B cell (primary cell): ENCODE measurements at regions not wholly inside any gene's neighbourhood (a gene's known extent, or its start where the extent isn't known, plus 50 kb on each side); places are given as distances from the start of the nearest gene placed in this dataset.

Source experiments
- ATAC-seq: fragments of 200-7000 bp; cut with Tn5 transposase; one replicate; pipeline ENCODE4 v1.10.0; 2021; ENCODE audit warnings: low read depth, mild to moderate bottlenecking, moderate number of reproducible peaks, moderate library complexity
- CTCF ChIA-PET: fragments of 350-600 bp; sonication (Branson Sonifier 250); formaldehyde crosslinking; loops from one replicate; lab custom pipeline; 2021; ENCODE audit warnings: antibody characterized with exemption, inconsistent platforms; lab: Charles Lee
- POLR2A ChIA-PET: fragments of 350-600 bp; sonication (Branson Sonifier 250); formaldehyde crosslinking; loops from one replicate; lab custom pipeline; 2021; ENCODE audit warnings: antibody characterized with exemption; lab: Charles Lee
- DNase-seq: peaks from one replicate; pipeline ENCODE4 v3.0.0; 2013
- H2AFZ ChIP-seq: 2 replicates; pipeline ENCODE4 v1.6.1; 2012; ENCODE audit warnings: mild to moderate bottlenecking, low read depth, low read length; ENCODE audit not compliant: insufficient read depth, poor library complexity, severe bottlenecking
- H3K27ac ChIP-seq, 2 donors: 1 replicate in 1 of 2; 2 replicates in 1 of 2; pipeline ENCODE4 v1.5.1; 2012 to 2013; ENCODE audit warnings: low read length in 2 of 2, mild to moderate bottlenecking in 2 of 2, moderate library complexity in 1 of 2
- H3K27me3 ChIP-seq, 4 experiments: fragments of 200-600 bp in 1 of 4; sonication (generic) in 1 of 4; replicated peaks in 1 of 4; 1 replicate in 2 of 4; 2 replicates in 2 of 4; pipeline versions ENCODE4 v1.6.1 to v1.7.0; 2013 to 2016; ENCODE audit warnings: low read length in 3 of 4, mild to moderate bottlenecking in 2 of 4, mixed read lengths in 1 of 4, moderate library complexity in 1 of 4; ENCODE audit not compliant: insufficient read depth in 4 of 4, control insufficient read depth in 3 of 4; ENCODE audit errors: control extremely low read depth in 1 of 4
- H3K36me3 ChIP-seq, 2 experiments: replicated peaks in 1 of 2; 1 replicate in 1 of 2; 2 replicates in 1 of 2; pipeline versions ENCODE4 v1.6.1 to v1.7.1; 2013; ENCODE audit warnings: low read length in 1 of 2; ENCODE audit not compliant: insufficient read depth in 2 of 2, control insufficient read depth in 1 of 2; ENCODE audit errors: control extremely low read depth in 1 of 2, extremely low read depth in 1 of 2
- H3K4me1 ChIP-seq, 2 donors: fragments of 200-600 bp in 1 of 2; sonication (generic) in 1 of 2; 1 replicate in 1 of 2; 2 replicates in 1 of 2; pipeline versions ENCODE4 v1.5.1 to v1.6.1; 2013 to 2017; ENCODE audit warnings: low read length in 2 of 2; ENCODE audit not compliant: control insufficient read depth in 2 of 2, insufficient read depth in 2 of 2
- H3K4me2 ChIP-seq: replicated peaks from 2 replicates; pipeline ENCODE3; 2012; ENCODE audit warnings: mild to moderate bottlenecking, low read depth, low read length; ENCODE audit not compliant: poor library complexity, severe bottlenecking
- H3K4me3 ChIP-seq, 5 experiments: fragments of 200-600 bp in 1 of 5; sonication (generic) in 1 of 5; 1 replicate in 3 of 5; 2 replicates in 2 of 5; pipeline versions ENCODE4 v1.5.1 to v1.7.0; 2011 to 2016; ENCODE audit warnings: low read length in 4 of 5, mild to moderate bottlenecking in 4 of 5, low read depth in 2 of 5, control low read depth in 1 of 5, moderate library complexity in 1 of 5; ENCODE audit not compliant: insufficient read depth in 1 of 5; ENCODE audit errors: control extremely low read depth in 1 of 5, extremely low read depth in 1 of 5
- H3K79me2 ChIP-seq: fragments of 200-600 bp; sonication (generic); one replicate; pipeline ENCODE4 v1.6.0; 2016; ENCODE audit warnings: low read length; ENCODE audit not compliant: control insufficient read depth, insufficient read depth
- H3K9ac ChIP-seq: fragments of 200-600 bp; sonication (generic); 2 replicates; pipeline ENCODE4 v1.6.1; 2017; ENCODE audit warnings: mild to moderate bottlenecking, low read length, moderate library complexity
- H3K9me3 ChIP-seq, 3 donors: one replicate each; pipeline versions ENCODE4 v1.6.1 to v1.7.1; 2013; ENCODE audit warnings: low read length in 2 of 3; ENCODE audit not compliant: control insufficient read depth in 2 of 3, insufficient read depth in 1 of 3; ENCODE audit errors: control extremely low read depth in 1 of 3
- H4K20me1 ChIP-seq: 2 replicates; pipeline ENCODE4 v1.6.0; 2012; ENCODE audit warnings: mild to moderate bottlenecking, low read length; ENCODE audit not compliant: insufficient read depth, control insufficient read depth, poor library complexity, severe bottlenecking
- H3K27ac Mint-ChIP-seq: one replicate; pipeline ENCODE4 v1.8.0; 2021; ENCODE audit warnings: mixed read lengths
- H3K27me3 Mint-ChIP-seq: one replicate; pipeline ENCODE4 v1.8.0; 2021; ENCODE audit warnings: mixed read lengths
- H3K4me1 Mint-ChIP-seq: one replicate; pipeline ENCODE4 v1.8.0; 2021; ENCODE audit warnings: mixed read lengths
- H3K4me3 Mint-ChIP-seq: one replicate; pipeline ENCODE4 v1.8.0; 2021; ENCODE audit warnings: mixed read lengths
- H3K9me3 Mint-ChIP-seq: one replicate; pipeline ENCODE4 v1.8.0; 2022; ENCODE audit warnings: mixed read lengths; ENCODE audit not compliant: insufficient read depth
- EZH2 ChIP-seq: IDR thresholded peaks from 2 replicates; pipeline ENCODE4 v1.6.1; 2012; ENCODE audit warnings: borderline replicate concordance, low read depth, mild to moderate bottlenecking, moderate library complexity, low read length; ENCODE audit not compliant: insufficient read depth, poor library complexity, severe bottlenecking
- WGBS: methylation state at CpG from one replicate; pipeline ENCODE4 v1.1.5; 2013; ENCODE audit warnings: missing lambda C conversion rate; ENCODE audit not compliant: insufficient coverage; 5-methylcytosine and 5-hydroxymethylcytosine counted together
- intact Hi-C: fragments of 100-400 bp; cut with micrococcal nuclease; formaldehyde crosslinking; loops from one replicate; pipeline ENCODE4 v1.10.0; 2022
- TF ChIP-seq, protein P1 (sequence below): fragments of 200-600 bp; IDR thresholded peaks from one replicate; pipeline ENCODE4 v1.8.0; 2022; ENCODE audit warnings: antibody characterized with exemption, mild to moderate bottlenecking

DNA sequence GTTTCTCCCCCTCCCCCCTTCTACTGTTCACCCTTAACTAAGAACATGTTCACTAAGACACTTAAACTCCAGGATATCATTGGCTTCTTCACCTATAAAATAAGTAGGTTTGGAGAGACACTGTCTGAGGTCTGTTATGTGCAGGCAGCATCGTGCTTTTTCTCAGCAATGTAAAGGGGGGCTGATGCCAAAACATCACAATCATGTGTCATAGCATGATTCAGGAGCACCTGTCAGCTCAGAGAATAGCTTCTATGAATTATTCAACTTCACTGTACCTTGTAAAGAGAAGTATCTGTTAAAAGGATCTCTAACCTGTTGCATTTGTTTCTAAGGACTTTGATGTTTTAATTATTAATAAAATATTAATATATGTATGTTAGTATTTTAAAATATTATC lies 211.4 kb upstream of the EPHA3 start:
- Histone ChIP-seq H3K79me2 (no peaks in the 10 kb centered on the region), H3K4me3 (no peak overlapping the region), H2AFZ (no peak overlapping the region), H3K27ac (no peak overlapping the region), H3K9ac (no peak overlapping the region), H3K9me3 (no peaks in the 10 kb centered on the region), H3K4me1 (no peaks in the 10 kb centered on the region), H3K36me3 (no peaks in the 10 kb centered on the region), H3K27me3 (no peaks in the 10 kb centered on the region), H3K4me2 (no peak overlapping the region), H4K20me1 (no peaks in the 10 kb centered on the region)
- intact Hi-C loops: no loop called here
- DNase-seq: no peak
- H3K4me1 Mint-ChIP-seq: no peaks in the 10 kb centered on the region
- TF ChIP-seq, protein P1, sequence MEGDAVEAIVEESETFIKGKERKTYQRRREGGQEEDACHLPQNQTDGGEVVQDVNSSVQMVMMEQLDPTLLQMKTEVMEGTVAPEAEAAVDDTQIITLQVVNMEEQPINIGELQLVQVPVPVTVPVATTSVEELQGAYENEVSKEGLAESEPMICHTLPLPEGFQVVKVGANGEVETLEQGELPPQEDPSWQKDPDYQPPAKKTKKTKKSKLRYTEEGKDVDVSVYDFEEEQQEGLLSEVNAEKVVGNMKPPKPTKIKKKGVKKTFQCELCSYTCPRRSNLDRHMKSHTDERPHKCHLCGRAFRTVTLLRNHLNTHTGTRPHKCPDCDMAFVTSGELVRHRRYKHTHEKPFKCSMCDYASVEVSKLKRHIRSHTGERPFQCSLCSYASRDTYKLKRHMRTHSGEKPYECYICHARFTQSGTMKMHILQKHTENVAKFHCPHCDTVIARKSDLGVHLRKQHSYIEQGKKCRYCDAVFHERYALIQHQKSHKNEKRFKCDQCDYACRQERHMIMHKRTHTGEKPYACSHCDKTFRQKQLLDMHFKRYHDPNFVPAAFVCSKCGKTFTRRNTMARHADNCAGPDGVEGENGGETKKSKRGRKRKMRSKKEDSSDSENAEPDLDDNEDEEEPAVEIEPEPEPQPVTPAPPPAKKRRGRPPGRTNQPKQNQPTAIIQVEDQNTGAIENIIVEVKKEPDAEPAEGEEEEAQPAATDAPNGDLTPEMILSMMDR: no peak
- no peak for TF ChIP-seq EZH2
- H3K4me3 Mint-ChIP-seq: no peak overlapping the region
- ChIA-PET CTCF (no interaction called here), POLR2A (no interaction called here)
- H3K27me3 Mint-ChIP-seq: no peaks in the 10 kb centered on the region
- ATAC-seq: no peak
- H3K9me3 Mint-ChIP-seq: no peaks in the 10 kb centered on the region
- H3K27ac Mint-ChIP-seq: no peak overlapping the region
- WGBS: no CpG with 5 or more reads among the region's 1 CpG

DNA sequence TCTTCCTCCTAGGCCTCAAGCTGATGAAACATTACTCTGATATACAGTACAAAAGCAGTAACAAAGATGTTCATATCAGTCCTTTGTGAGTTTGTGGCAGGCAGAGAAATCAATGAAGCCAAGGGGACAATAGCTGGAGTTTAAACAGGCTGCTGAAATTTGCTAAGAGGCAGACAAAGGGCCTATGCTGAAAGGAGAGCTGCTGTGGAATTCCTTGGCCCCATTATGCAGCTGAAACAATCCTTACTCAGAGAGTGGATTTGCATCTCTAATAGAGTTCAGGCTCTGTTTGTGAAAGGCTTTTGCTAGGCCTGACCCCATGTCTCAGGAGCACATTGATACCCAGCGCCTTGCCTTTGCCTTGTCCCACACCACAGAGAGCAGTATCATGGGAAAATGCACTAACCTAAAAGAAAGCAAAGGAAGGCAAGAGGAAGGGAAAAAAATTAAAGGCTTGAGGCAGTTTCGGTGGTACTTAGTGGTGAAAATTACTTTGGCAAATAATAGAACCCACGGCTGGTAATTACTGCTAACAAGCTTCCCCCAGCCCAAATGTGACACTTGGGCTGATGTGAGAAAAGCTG lies 195.0 kb upstream of the EPHA3 start:
- 80% methylated on average over 1 of the region's 3 CpGs for WGBS
- no peaks in the 10 kb centered on the region for H3K9me3 Mint-ChIP-seq
- intact Hi-C loops: no loop called here

More for the DNA sequence above, 195.0 kb upstream of the EPHA3 start:
- no peaks in the 10 kb centered on the region for H3K4me1 Mint-ChIP-seq
- H3K27me3 Mint-ChIP-seq: no peaks in the 10 kb centered on the region
- Histone ChIP-seq H3K36me3 (no peaks in the 10 kb centered on the region), H3K4me1 (no peaks in the 10 kb centered on the region), H3K27ac (no peak overlapping the region), H4K20me1 (no peaks in the 10 kb centered on the region), H3K27me3 (no peaks in the 10 kb centered on the region), H3K79me2 (no peaks in the 10 kb centered on the region), H3K4me2 (no peak overlapping the region), H3K9me3 (no peaks in the 10 kb centered on the region), H2AFZ (no peak overlapping the region), H3K9ac (no peak overlapping the region), H3K4me3 (no peak overlapping the region)
- DNase-seq (no peak), ATAC-seq (no peak)
- POLR2A ChIA-PET: no interaction called here
- no peak overlapping the region for H3K27ac Mint-ChIP-seq
- no peak for TF ChIP-seq EZH2
- TF ChIP-seq, protein P1: no peak
- H3K4me3 Mint-ChIP-seq: no peak overlapping the region
- CTCF ChIA-PET: no interaction called here
